PC-9 (cell line): ENCODE measurements at regions not wholly inside any gene's neighbourhood (a gene's known extent, or its start where the extent isn't known, plus 50 kb on each side); places are given as distances from the start of the nearest gene placed in this dataset.

Source experiments
- EZH2 ChIP-seq: fragments of 200-600 bp; sonication (generic); IDR thresholded peaks from 2 replicates; pipeline ENCODE4 v1.8.0; 2017; ENCODE audit warnings: antibody characterized with exemption, low read depth
- TF ChIP-seq, protein P1 (sequence below): fragments of 200-600 bp; sonication (generic); conservative IDR thresholded peaks from 2 replicates; pipeline ENCODE4 v1.6.1; 2017; ENCODE audit warnings: mixed run types, antibody characterized with exemption, mild to moderate bottlenecking, moderate library complexity

DNA sequence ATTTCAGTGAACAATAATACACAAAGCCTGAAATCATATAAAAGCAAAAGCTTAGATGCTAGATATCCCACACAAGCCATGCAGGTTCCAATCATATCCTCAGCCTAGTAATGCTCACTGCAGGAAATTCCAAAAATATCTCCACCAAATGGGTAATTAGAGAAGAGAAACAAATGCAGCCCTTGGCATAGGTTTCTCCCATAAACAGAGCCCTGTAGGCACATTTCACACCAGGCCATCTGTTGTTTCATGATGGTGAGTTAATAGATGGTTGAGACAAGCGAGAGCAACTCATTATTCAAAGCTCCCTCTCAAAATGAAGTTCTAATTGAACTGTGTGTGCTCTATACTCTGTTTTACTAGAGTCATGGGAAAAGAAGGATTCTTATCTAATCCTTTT lies 154.6 kb upstream of the TRPC6 start:
- TF ChIP-seq, protein P1, sequence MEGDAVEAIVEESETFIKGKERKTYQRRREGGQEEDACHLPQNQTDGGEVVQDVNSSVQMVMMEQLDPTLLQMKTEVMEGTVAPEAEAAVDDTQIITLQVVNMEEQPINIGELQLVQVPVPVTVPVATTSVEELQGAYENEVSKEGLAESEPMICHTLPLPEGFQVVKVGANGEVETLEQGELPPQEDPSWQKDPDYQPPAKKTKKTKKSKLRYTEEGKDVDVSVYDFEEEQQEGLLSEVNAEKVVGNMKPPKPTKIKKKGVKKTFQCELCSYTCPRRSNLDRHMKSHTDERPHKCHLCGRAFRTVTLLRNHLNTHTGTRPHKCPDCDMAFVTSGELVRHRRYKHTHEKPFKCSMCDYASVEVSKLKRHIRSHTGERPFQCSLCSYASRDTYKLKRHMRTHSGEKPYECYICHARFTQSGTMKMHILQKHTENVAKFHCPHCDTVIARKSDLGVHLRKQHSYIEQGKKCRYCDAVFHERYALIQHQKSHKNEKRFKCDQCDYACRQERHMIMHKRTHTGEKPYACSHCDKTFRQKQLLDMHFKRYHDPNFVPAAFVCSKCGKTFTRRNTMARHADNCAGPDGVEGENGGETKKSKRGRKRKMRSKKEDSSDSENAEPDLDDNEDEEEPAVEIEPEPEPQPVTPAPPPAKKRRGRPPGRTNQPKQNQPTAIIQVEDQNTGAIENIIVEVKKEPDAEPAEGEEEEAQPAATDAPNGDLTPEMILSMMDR: no peak
- no peak for TF ChIP-seq EZH2
